Liver (tissue), 7 donors: ENCODE measurements at regions not wholly inside any gene's neighbourhood (a gene's known extent, or its start where the extent isn't known, plus 50 kb on each side); places are given as distances from the start of the nearest gene placed in this dataset.

Experiments
- DNase-seq: peaks from one replicate; pipeline ENCODE4 v3.0.0-alpha.2; 2017; ENCODE audit warnings: low spot score
- H3K27ac ChIP-seq, 2 donors: one replicate each; pipeline ENCODE4 v1.7.0; 2013; ENCODE audit warnings: inconsistent platforms in 2 of 2, low read length in 2 of 2, control low read depth in 1 of 2, low read depth in 1 of 2, mild to moderate bottlenecking in 1 of 2
- H3K27me3 ChIP-seq, 4 donors: one replicate each; pipeline versions ENCODE4 v1.6.1 to v1.7.0; 2013; ENCODE audit warnings: low read length in 3 of 4, inconsistent platforms in 1 of 4, mild to moderate bottlenecking in 1 of 4, moderate library complexity in 1 of 4; ENCODE audit not compliant: control insufficient read depth in 4 of 4, insufficient read depth in 4 of 4
- H3K36me3 ChIP-seq, 4 donors: one replicate each; pipeline versions ENCODE4 v1.6.1 to v1.7.0; 2013; ENCODE audit warnings: low read length in 3 of 4, mild to moderate bottlenecking in 3 of 4, low read depth in 1 of 4, moderate library complexity in 1 of 4; ENCODE audit not compliant: control insufficient read depth in 4 of 4, insufficient read depth in 3 of 4
- H3K4me1 ChIP-seq, 4 donors: one replicate each; pipeline versions ENCODE4 v1.6.1 to v1.7.0; 2013; ENCODE audit warnings: low read length in 3 of 4, mild to moderate bottlenecking in 3 of 4, moderate library complexity in 1 of 4; ENCODE audit not compliant: control insufficient read depth in 4 of 4, insufficient read depth in 4 of 4
- H3K4me3 ChIP-seq, 3 donors: one replicate each; pipeline versions ENCODE4 v1.6.1 to v1.7.0; 2013; ENCODE audit warnings: low read length in 3 of 3, control low read depth in 1 of 3, low read depth in 1 of 3, mild to moderate bottlenecking in 1 of 3
- H3K9ac ChIP-seq, 2 donors: one replicate each; pipeline ENCODE4 v1.7.0; 2013; ENCODE audit warnings: low read length in 2 of 2, mild to moderate bottlenecking in 2 of 2, moderate library complexity in 2 of 2, control low read depth in 1 of 2, low read depth in 1 of 2
- H3K9me3 ChIP-seq, 4 donors: one replicate each; pipeline versions ENCODE4 v1.6.1 to v1.7.0; 2013; ENCODE audit warnings: low read length in 3 of 4; ENCODE audit not compliant: control insufficient read depth in 4 of 4
- EGR1 ChIP-seq, 2 donors: IDR thresholded peaks; 2 replicates each; pipeline ENCODE4 v1.6.1; 2016 to 2018; ENCODE audit warnings: antibody characterized with exemption in 2 of 2, low read depth in 2 of 2
- FOXA1 ChIP-seq: IDR thresholded peaks from 2 replicates; pipeline ENCODE4 v1.6.1; 2016; ENCODE audit warnings: antibody characterized with exemption
- FOXA2 ChIP-seq: IDR thresholded peaks from 2 replicates; pipeline ENCODE4 v1.6.1; 2016; ENCODE audit warnings: antibody characterized with exemption
- GABPA ChIP-seq, 2 donors: IDR thresholded peaks in 1 of 2; conservative IDR thresholded peaks in 1 of 2; 2 replicates each; pipeline ENCODE4 v1.6.1; 2016; ENCODE audit warnings: antibody characterized with exemption in 2 of 2, mild to moderate bottlenecking in 1 of 2, moderate library complexity in 1 of 2
- HNF4A ChIP-seq, 2 donors: conservative IDR thresholded peaks; 2 replicates each; pipeline ENCODE4 v1.6.1; 2016; ENCODE audit warnings: antibody characterized with exemption in 2 of 2, mild to moderate bottlenecking in 2 of 2
- HNF4G ChIP-seq: IDR thresholded peaks from 2 replicates; pipeline ENCODE4 v1.6.1; 2016; ENCODE audit warnings: antibody characterized with exemption
- JUND ChIP-seq, 2 donors: IDR thresholded peaks; 2 replicates each; pipeline ENCODE4 v1.6.1; 2016; ENCODE audit warnings: antibody characterized with exemption in 2 of 2
- NR2F2 ChIP-seq: IDR thresholded peaks from 2 replicates; pipeline ENCODE4 v1.6.1; 2016; ENCODE audit warnings: antibody characterized with exemption
- RAD21 ChIP-seq, 2 donors: IDR thresholded peaks; 2 replicates each; pipeline ENCODE4 v1.6.1; 2016; ENCODE audit warnings: antibody characterized with exemption in 2 of 2, mild to moderate bottlenecking in 2 of 2
- REST ChIP-seq: IDR thresholded peaks from 2 replicates; pipeline ENCODE4 v1.6.1; 2016; ENCODE audit warnings: antibody characterized with exemption, mild to moderate bottlenecking
- SP1 ChIP-seq: IDR thresholded peaks from 2 replicates; pipeline ENCODE4 v1.6.1; 2018; ENCODE audit warnings: antibody characterized with exemption, mild to moderate bottlenecking
- TAF1 ChIP-seq: conservative IDR thresholded peaks from 2 replicates; pipeline ENCODE4 v1.6.1; 2016; ENCODE audit warnings: antibody characterized with exemption, mild to moderate bottlenecking
- YY1 ChIP-seq: IDR thresholded peaks from 2 replicates; pipeline ENCODE4 v1.6.1; 2016; ENCODE audit warnings: antibody characterized with exemption, mild to moderate bottlenecking
- WGBS: extraction: QIAGEN DNeasy Blood & Tissue Kit; methylation state at CpG from one replicate; pipeline ENCODE4 v1.1.7; 2013; 5-methylcytosine and 5-hydroxymethylcytosine counted together
- TF ChIP-seq, protein P1 (sequence below): IDR thresholded peaks from 2 replicates; pipeline ENCODE4 v1.6.1; 2016; ENCODE audit warnings: antibody characterized with exemption
- TF ChIP-seq, protein P2 (sequence below): IDR thresholded peaks from 2 replicates; pipeline ENCODE4 v1.6.1; 2016; ENCODE audit warnings: antibody characterized with exemption
- TF ChIP-seq, protein P3 (sequence below): IDR thresholded peaks from 2 replicates; pipeline ENCODE4 v1.6.1; 2016; ENCODE audit warnings: antibody characterized with exemption
- donor health status: healthy.
- donor health status: healthy.
- donor health status: healthy.
- donor health status: healthy.

- no peaks in the 10 kb centered on the region for H3K27me3 ChIP-seq
- WGBS = 80% methylated on average over 1 of the region's 1 CpG
- H3K9ac ChIP-seq = no peak overlapping the region
- DNase-seq = no peak
- no peaks in the 10 kb centered on the region for H3K36me3 ChIP-seq
- H3K9me3 ChIP-seq = peaks cover 0 to 5% (median 0%) of the 10 kb centered on the region in 4 donors
- H3K27ac ChIP-seq = no peak overlapping the region
- H3K4me3 ChIP-seq = no peak overlapping the region
- H3K4me1 ChIP-seq = no peaks in the 10 kb centered on the region
- TF ChIP-seq TAF1 (no peak), SP1 (no peak), REST (no peak), FOXA1 (no peak), HNF4G (no peak), YY1 (no peak), JUND (IDR thresholded peaks at IDR 0.05) (no peak), HNF4A (conservative IDR thresholded peaks at IDR 0.05) (no peak), GABPA (IDR thresholded peaks at IDR 0.05 in 1 of 2, conservative IDR thresholded peaks at IDR 0.05 in 1 of 2) (no peak), NR2F2 (no peak), EGR1 (IDR thresholded peaks at IDR 0.05; ENCODE audit: low read depth in 2 of 2) (no peak), FOXA2 (no peak)
- TF ChIP-seq, protein P1, sequence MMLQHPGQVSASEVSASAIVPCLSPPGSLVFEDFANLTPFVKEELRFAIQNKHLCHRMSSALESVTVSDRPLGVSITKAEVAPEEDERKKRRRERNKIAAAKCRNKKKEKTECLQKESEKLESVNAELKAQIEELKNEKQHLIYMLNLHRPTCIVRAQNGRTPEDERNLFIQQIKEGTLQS = no peak
- TF ChIP-seq, protein P2, sequence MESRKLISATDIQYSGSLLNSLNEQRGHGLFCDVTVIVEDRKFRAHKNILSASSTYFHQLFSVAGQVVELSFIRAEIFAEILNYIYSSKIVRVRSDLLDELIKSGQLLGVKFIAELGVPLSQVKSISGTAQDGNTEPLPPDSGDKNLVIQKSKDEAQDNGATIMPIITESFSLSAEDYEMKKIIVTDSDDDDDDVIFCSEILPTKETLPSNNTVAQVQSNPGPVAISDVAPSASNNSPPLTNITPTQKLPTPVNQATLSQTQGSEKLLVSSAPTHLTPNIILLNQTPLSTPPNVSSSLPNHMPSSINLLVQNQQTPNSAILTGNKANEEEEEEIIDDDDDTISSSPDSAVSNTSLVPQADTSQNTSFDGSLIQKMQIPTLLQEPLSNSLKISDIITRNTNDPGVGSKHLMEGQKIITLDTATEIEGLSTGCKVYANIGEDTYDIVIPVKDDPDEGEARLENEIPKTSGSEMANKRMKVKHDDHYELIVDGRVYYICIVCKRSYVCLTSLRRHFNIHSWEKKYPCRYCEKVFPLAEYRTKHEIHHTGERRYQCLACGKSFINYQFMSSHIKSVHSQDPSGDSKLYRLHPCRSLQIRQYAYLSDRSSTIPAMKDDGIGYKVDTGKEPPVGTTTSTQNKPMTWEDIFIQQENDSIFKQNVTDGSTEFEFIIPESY = no peak
- TF ChIP-seq, protein P3, sequence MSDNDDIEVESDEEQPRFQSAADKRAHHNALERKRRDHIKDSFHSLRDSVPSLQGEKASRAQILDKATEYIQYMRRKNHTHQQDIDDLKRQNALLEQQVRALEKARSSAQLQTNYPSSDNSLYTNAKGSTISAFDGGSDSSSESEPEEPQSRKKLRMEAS = no peak
Measured at GRCh38 chr5:162231522-162231921, 163.9 kb downstream of the GABRG2 start.

- Histone ChIP-seq H3K9me3 (no peaks in the 10 kb centered on the region), H3K27me3 (peaks cover 0 to 4% (median 0%) of the 10 kb centered on the region in 4 donors), H3K4me3 (no peak overlapping the region), H3K36me3 (no peaks in the 10 kb centered on the region), H3K4me1 (no peaks in the 10 kb centered on the region), H3K27ac (no peak overlapping the region), H3K9ac (no peak overlapping the region)
- TF ChIP-seq JUND (IDR thresholded peaks at IDR 0.05) = no peak
- no peak for TF ChIP-seq EGR1 (IDR thresholded peaks at IDR 0.05; ENCODE audit: low read depth in 2 of 2)
- TF ChIP-seq NR2F2 = no peak
- TF ChIP-seq HNF4A (conservative IDR thresholded peaks at IDR 0.05) = no peak
- no peak for TF ChIP-seq SP1
- TF ChIP-seq TAF1 = no peak
- TF ChIP-seq, protein P1 = no peak
- TF ChIP-seq, protein P3 = no peak
- TF ChIP-seq REST = no peak
- TF ChIP-seq RAD21 (IDR thresholded peaks at IDR 0.05) = no peak
- no peak for TF ChIP-seq FOXA1
- DNase-seq = no peak
Measured at GRCh38 chr5:162240734-162241133, 173.2 kb downstream of the GABRG2 start.
